CD14-positive monocyte (primary cell): ENCODE measurements at regions not wholly inside any gene's neighbourhood (a gene's known extent, or its start where the extent isn't known, plus 50 kb on each side); places are given as distances from the start of the nearest gene placed in this dataset.

Source experiments
- DNase-seq, 3 donors: peaks; one replicate each; pipeline ENCODE4 v3.0.0-alpha.2; 2011 to 2022
- H2AFZ ChIP-seq: 2 replicates; pipeline ENCODE4 v1.6.0; 2012; ENCODE audit warnings: mild to moderate bottlenecking, low read depth, low read length, inconsistent platforms; ENCODE audit not compliant: insufficient read depth, poor library complexity, severe bottlenecking
- H3K27ac ChIP-seq, 2 donors: 1 replicate in 1 of 2; 2 replicates in 1 of 2; pipeline ENCODE4 v1.5.1; 2012 to 2013; ENCODE audit warnings: low read length in 2 of 2, control low read depth in 1 of 2, inconsistent platforms in 1 of 2, low read depth in 1 of 2, mild to moderate bottlenecking in 1 of 2
- H3K27me3 ChIP-seq, 2 donors: one replicate each; pipeline versions ENCODE4 v1.6.0 to v1.6.1; 2011 to 2013; ENCODE audit warnings: low read length in 2 of 2; ENCODE audit not compliant: control insufficient read depth in 2 of 2, insufficient read depth in 2 of 2
- H3K36me3 ChIP-seq, 2 donors: replicated peaks in 1 of 2; 1 replicate in 1 of 2; 2 replicates in 1 of 2; pipeline versions ENCODE4 v1.5.1 to v1.6.1; 2012 to 2013; ENCODE audit warnings: low read length in 2 of 2, control low read depth in 1 of 2, inconsistent platforms in 1 of 2, mild to moderate bottlenecking in 1 of 2; ENCODE audit not compliant: insufficient read depth in 2 of 2, control insufficient read depth in 1 of 2
- H3K4me1 ChIP-seq, 2 donors: 1 replicate in 1 of 2; 2 replicates in 1 of 2; pipeline versions ENCODE4 v1.5.1 to v1.6.1; 2012 to 2013; ENCODE audit warnings: low read length in 2 of 2, control low read depth in 1 of 2, inconsistent platforms in 1 of 2, mild to moderate bottlenecking in 1 of 2, moderate library complexity in 1 of 2; ENCODE audit not compliant: insufficient read depth in 2 of 2, control insufficient read depth in 1 of 2
- H3K4me2 ChIP-seq: replicated peaks from 2 replicates; pipeline ENCODE3; 2012; ENCODE audit warnings: low read length, moderate library complexity, mild to moderate bottlenecking; ENCODE audit not compliant: poor library complexity, severe bottlenecking; ENCODE audit errors: extremely low read depth
- H3K4me3 ChIP-seq, 3 experiments: fragments of 200-600 bp in 1 of 3; sonication (generic) in 1 of 3; replicated peaks in 1 of 3; 1 replicate in 2 of 3; 2 replicates in 1 of 3; pipeline ENCODE4 v1.5.1; 2011 to 2013; ENCODE audit warnings: low read length in 3 of 3, mild to moderate bottlenecking in 3 of 3, control low read depth in 2 of 3, low read depth in 2 of 3, inconsistent platforms in 1 of 3, moderate library complexity in 1 of 3
- H3K79me2 ChIP-seq: 2 replicates; pipeline ENCODE4 v1.6.0; 2012; ENCODE audit warnings: mild to moderate bottlenecking, control low read depth, inconsistent platforms, low read length, moderate library complexity; ENCODE audit not compliant: insufficient read depth
- H3K9ac ChIP-seq: 2 replicates; pipeline ENCODE4 v1.6.0; 2017; ENCODE audit warnings: low read length, mild to moderate bottlenecking; ENCODE audit not compliant: insufficient read depth, poor library complexity, severe bottlenecking
- H3K9me3 ChIP-seq, 2 donors: replicated peaks in 1 of 2; 1 replicate in 1 of 2; 2 replicates in 1 of 2; pipeline versions ENCODE4 v1.5.1 to v1.6.1; 2012 to 2013; ENCODE audit warnings: low read length in 2 of 2, control low read depth in 1 of 2; ENCODE audit not compliant: control insufficient read depth in 1 of 2, insufficient read depth in 1 of 2
- H4K20me1 ChIP-seq: 2 replicates; pipeline ENCODE4 v1.6.0; 2012; ENCODE audit warnings: mild to moderate bottlenecking, low read length, control low read depth, moderate library complexity; ENCODE audit not compliant: insufficient read depth
- H3K27ac Mint-ChIP-seq, 7 donors: one replicate each; pipeline ENCODE4 v1.8.0; 2020; ENCODE audit warnings: mild to moderate bottlenecking in 7 of 7, mixed read lengths in 7 of 7, moderate library complexity in 6 of 7, inconsistent platforms in 2 of 7
- H3K27me3 Mint-ChIP-seq, 3 donors: one replicate each; pipeline ENCODE4 v1.8.0; 2021 to 2022; ENCODE audit warnings: low read depth in 3 of 3, mild to moderate bottlenecking in 3 of 3, mixed read lengths in 3 of 3, moderate library complexity in 3 of 3, inconsistent platforms in 1 of 3
- H3K36me3 Mint-ChIP-seq, 2 donors: one replicate each; pipeline ENCODE4 v1.8.0; 2020; ENCODE audit warnings: mixed read lengths in 2 of 2, inconsistent platforms in 1 of 2, mild to moderate bottlenecking in 1 of 2
- H3K4me1 Mint-ChIP-seq: one replicate; pipeline ENCODE4 v1.8.0; 2020; ENCODE audit warnings: mild to moderate bottlenecking, mixed read lengths
- H3K4me3 Mint-ChIP-seq, 2 donors: one replicate each; pipeline ENCODE4 v1.8.0; 2020; ENCODE audit warnings: mild to moderate bottlenecking in 2 of 2, mixed read lengths in 2 of 2, moderate library complexity in 1 of 2
- H3K9me3 Mint-ChIP-seq, 7 donors: one replicate each; pipeline ENCODE4 v1.8.0; 2020 to 2022; ENCODE audit warnings: mixed read lengths in 7 of 7, mild to moderate bottlenecking in 6 of 7, moderate library complexity in 6 of 7, inconsistent platforms in 2 of 7
- CTCF ChIP-seq: fragments of 200-600 bp; IDR thresholded peaks from one replicate; pipeline ENCODE4 v1.8.0; 2022; ENCODE audit warnings: antibody characterized with exemption, mild to moderate bottlenecking
- WGBS: methylation state at CpG from one replicate; pipeline ENCODE4 v1.1.5; 2013; ENCODE audit warnings: missing lambda C conversion rate; ENCODE audit not compliant: insufficient coverage; 5-methylcytosine and 5-hydroxymethylcytosine counted together
- intact Hi-C, 2 donors: fragments of 100-400 bp; cut with micrococcal nuclease; formaldehyde crosslinking; loops; one replicate each; pipeline versions ENCODE4 v1.15.0 to v1.15.1; 2023

DNA sequence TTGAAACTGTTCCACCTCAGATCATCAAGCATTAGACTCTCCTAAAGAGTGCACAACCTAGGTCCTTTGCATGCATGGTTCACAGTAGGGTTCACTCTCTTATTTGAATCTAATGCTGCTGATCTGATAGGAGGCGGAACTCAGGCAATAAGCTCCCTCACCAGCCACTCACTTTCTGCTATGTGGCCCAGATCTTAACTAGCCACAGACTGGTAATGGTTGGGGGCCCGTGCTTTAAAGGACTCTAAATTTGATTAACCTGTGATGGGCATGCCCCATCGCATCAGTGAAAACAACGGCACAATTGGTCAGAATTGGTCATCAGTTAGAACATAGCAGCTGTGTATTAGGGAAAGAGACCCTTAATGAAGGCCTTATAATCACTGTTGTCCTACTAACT lies 753.7 kb upstream of the SORCS1 start:
- Histone ChIP-seq H3K9ac (no peak overlapping the region), H3K4me3 (no peak overlapping the region), H3K4me1 (no peaks in the 10 kb centered on the region), H3K36me3 (no peaks in the 10 kb centered on the region), H4K20me1 (no peaks in the 10 kb centered on the region), H3K4me2 (no peak overlapping the region), H3K79me2 (no peaks in the 10 kb centered on the region), H3K27me3 (peaks cover 23 to 35% of the 10 kb centered on the region in 2 donors), H2AFZ (no peak overlapping the region), H3K27ac (no peak overlapping the region), H3K9me3 (peaks cover 0 to 11% of the 10 kb centered on the region in 2 donors)
- intact Hi-C loops = no loop called here
- DNase-seq = no peak
- Mint-ChIP-seq H3K36me3 (no peaks in the 10 kb centered on the region), H3K4me1 (no peaks in the 10 kb centered on the region), H3K27me3 (peaks cover 26 to 31% (median 27%) of the 10 kb centered on the region in 3 donors), H3K27ac (no peak overlapping the region), H3K9me3 (peaks cover 2 to 19% (median 13%) of the 10 kb centered on the region in 7 donors), H3K4me3 (no peak overlapping the region)
- no peak for TF ChIP-seq CTCF
- no CpG with 5 or more reads among the region's 4 CpGs for WGBS

DNA sequence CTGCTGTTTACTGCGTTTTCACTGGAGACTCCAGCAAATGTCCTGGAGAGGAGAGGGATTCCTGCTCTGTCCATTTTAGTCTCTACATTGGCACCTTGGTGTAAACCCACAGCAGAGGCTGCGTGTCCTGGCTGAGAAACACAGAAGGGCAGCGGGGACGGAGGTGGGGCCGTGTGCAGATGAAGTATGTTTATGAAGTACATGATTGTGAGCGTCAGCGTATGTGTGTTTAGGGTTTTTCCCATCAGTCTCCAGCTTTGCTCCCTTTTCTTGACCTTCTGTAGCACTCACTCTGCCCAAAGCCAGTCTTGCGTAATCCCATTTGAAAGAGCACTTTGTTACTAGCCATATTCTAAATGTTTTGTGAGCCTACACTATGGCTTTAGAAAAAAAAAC lies 750.7 kb upstream of the SORCS1 start:
- Mint-ChIP-seq H3K4me3 (peak overlapping the region in 1 of 2 donors; percentile 71), H3K4me1 (no peaks in the 10 kb centered on the region), H3K36me3 (no peaks in the 10 kb centered on the region), H3K27me3 (peaks cover 27 to 34% (median 29%) of the 10 kb centered on the region in 3 donors), H3K9me3 (peaks cover 0 to 13% (median 10%) of the 10 kb centered on the region in 7 donors), H3K27ac (no peak overlapping the region)
- no peaks in the 10 kb centered on the region for H4K20me1 ChIP-seq
- peaks cover 23 to 40% of the 10 kb centered on the region in 2 donors for H3K27me3 ChIP-seq
- no peak for TF ChIP-seq CTCF
- intact Hi-C loops = no loop called here
- no peaks in the 10 kb centered on the region for H3K4me1 ChIP-seq
- no peak overlapping the region for H3K9ac ChIP-seq
- H3K9me3 ChIP-seq = peaks cover 0 to 8% of the 10 kb centered on the region in 2 donors
- DNase-seq = no peak
- H3K36me3 ChIP-seq = no peaks in the 10 kb centered on the region
- H3K79me2 ChIP-seq = no peaks in the 10 kb centered on the region
- H3K4me2 ChIP-seq = no peak overlapping the region
- no peak overlapping the region for H3K27ac ChIP-seq
- H2AFZ ChIP-seq = no peak overlapping the region
- WGBS = no CpG with 5 or more reads among the region's 8 CpGs
- no peak overlapping the region for H3K4me3 ChIP-seq
